ENCODE measurements at regions not wholly inside any gene's neighbourhood (a gene's known extent, or its start where the extent isn't known, plus 50 kb on each side); places are given as distances from the start of the nearest gene placed in this dataset.

GRCh38 chr12:115024531-115024930 lies 340.6 kb upstream of the TBX3 start:
- CTCF ChIA-PET = no interaction called here
- H3K27me3 Mint-ChIP-seq (ENCODE audit: insufficient read depth, unreplicated experiment) = no peaks in the 10 kb centered on the region
- intact Hi-C loops (cut with micrococcal nuclease) = no loop called here
- H3K4me3 Mint-ChIP-seq (ENCODE audit: unreplicated experiment) = no peak overlapping the region
- H3K36me3 Mint-ChIP-seq (ENCODE audit: insufficient read depth, unreplicated experiment) = no peaks in the 10 kb centered on the region
- no peak overlapping the region for H3K27ac Mint-ChIP-seq (ENCODE audit: low read depth, unreplicated experiment)
- TF ChIP-seq CTCF (IDR thresholded peaks at IDR 0.05; ENCODE audit: unreplicated experiment) = no peak
- DNase-seq (ENCODE audit: unreplicated experiment) = no peak
- POLR2A ChIA-PET = no interaction called here
- peaks cover 7% of the 10 kb centered on the region for H3K9me3 Mint-ChIP-seq (ENCODE audit: unreplicated experiment)
- no TSS peak for BruUV-seq (replicated peaks)
- H3K4me1 Mint-ChIP-seq (ENCODE audit: insufficient read depth, unreplicated experiment) = no peaks in the 10 kb centered on the region

- no TSS peak for BruUV-seq (replicated peaks)
- no peak overlapping the region for H3K27ac Mint-ChIP-seq (ENCODE audit: low read depth, unreplicated experiment)
- ChIA-PET POLR2A (interaction anchor here (0.6 kb wide), 1 partner anchor 9 kb away, joined by 3 read pairs; no protein-coding TSS in a partner anchor), CTCF (interaction anchor here (0.5 to 0.6 kb wide), 2 partner anchors 70 to 1752 kb away, joined by 3 to 4 read pairs; no protein-coding TSS in a partner anchor)
- no peaks in the 10 kb centered on the region for H3K36me3 Mint-ChIP-seq (ENCODE audit: insufficient read depth, unreplicated experiment)
- no peak overlapping the region for H3K4me3 Mint-ChIP-seq (ENCODE audit: unreplicated experiment)
- DNase-seq (ENCODE audit: unreplicated experiment) = no peak
- intact Hi-C loops (cut with micrococcal nuclease) = no loop called here
- peaks cover 7% of the 10 kb centered on the region for H3K9me3 Mint-ChIP-seq (ENCODE audit: unreplicated experiment)
- no peak for TF ChIP-seq CTCF (IDR thresholded peaks at IDR 0.05; ENCODE audit: unreplicated experiment)
- no peaks in the 10 kb centered on the region for H3K27me3 Mint-ChIP-seq (ENCODE audit: insufficient read depth, unreplicated experiment)
- no peaks in the 10 kb centered on the region for H3K4me1 Mint-ChIP-seq (ENCODE audit: insufficient read depth, unreplicated experiment)
Observed at GRCh38 chr12:115023279-115024265, 339.6 kb upstream of the TBX3 start.

GRCh38 chr12:115020091-115020490 lies 336.1 kb upstream of the TBX3 start:
- Mint-ChIP-seq H3K36me3 (ENCODE audit: insufficient read depth, unreplicated experiment) (no peaks in the 10 kb centered on the region), H3K4me3 (ENCODE audit: unreplicated experiment) (no peak overlapping the region), H3K4me1 (ENCODE audit: insufficient read depth, unreplicated experiment) (no peaks in the 10 kb centered on the region), H3K9me3 (ENCODE audit: unreplicated experiment) (no peaks in the 10 kb centered on the region), H3K27ac (ENCODE audit: low read depth, unreplicated experiment) (no peak overlapping the region), H3K27me3 (ENCODE audit: insufficient read depth, unreplicated experiment) (no peaks in the 10 kb centered on the region)
- no peak for DNase-seq (ENCODE audit: unreplicated experiment)
- POLR2A ChIA-PET = no interaction called here
- TF ChIP-seq CTCF (IDR thresholded peaks at IDR 0.05; ENCODE audit: unreplicated experiment) = no peak
- CTCF ChIA-PET = interaction anchor here (0.6 kb wide), 1 partner anchor 288 kb away, joined by 3 read pairs; no protein-coding TSS in a partner anchor
- intact Hi-C loops (cut with micrococcal nuclease) = no loop called here
- no TSS peak for BruUV-seq (replicated peaks)

GRCh38 chr12:115017346-115017745 lies 333.4 kb upstream of the TBX3 start:
- Mint-ChIP-seq H3K4me3 (ENCODE audit: unreplicated experiment) (no peak overlapping the region), H3K36me3 (ENCODE audit: insufficient read depth, unreplicated experiment) (no peaks in the 10 kb centered on the region), H3K9me3 (ENCODE audit: unreplicated experiment) (peaks cover 9% of the 10 kb centered on the region), H3K27ac (ENCODE audit: low read depth, unreplicated experiment) (no peak overlapping the region), H3K27me3 (ENCODE audit: insufficient read depth, unreplicated experiment) (peaks cover 13% of the 10 kb centered on the region), H3K4me1 (ENCODE audit: insufficient read depth, unreplicated experiment) (no peaks in the 10 kb centered on the region)
- DNase-seq (ENCODE audit: unreplicated experiment) = no peak
- intact Hi-C loops (cut with micrococcal nuclease) = no loop called here
- BruUV-seq (replicated peaks) = no TSS peak
- POLR2A ChIA-PET = no interaction called here
- no peak for TF ChIP-seq CTCF (IDR thresholded peaks at IDR 0.05; ENCODE audit: unreplicated experiment)
- CTCF ChIA-PET = interaction anchor here (0.6 to 1.0 kb wide), 2 partner anchors 63 to 308 kb away, joined by 3 read pairs; no protein-coding TSS in a partner anchor
